Endothelial cell of umbilical vein (primary cell): ENCODE measurements at regions not wholly inside any gene's neighbourhood (a gene's known extent, or its start where the extent isn't known, plus 50 kb on each side); places are given as distances from the start of the nearest gene placed in this dataset.

Experiments used
- BruUV-seq: library from RNA; stranded (reverse); fragments of 400-500 nt; replicated peaks from 2 replicates; lab custom pipeline; 2021; lab: Mats Ljungman, UMichigan
- CTCF ChIA-PET: fragments of 300-600, 350-600 bp; sonication (Branson Sonifier 250); formaldehyde crosslinking; loops from one replicate; lab custom pipeline; 2021; ENCODE audit warnings: antibody characterized with exemption, inconsistent platforms; lab: Charles Lee
- POLR2A ChIA-PET: fragments of 300-600, 350-600 bp; sonication (Branson Sonifier 250); formaldehyde crosslinking; loops from one replicate; lab custom pipeline; 2021; ENCODE audit warnings: antibody characterized with exemption, inconsistent platforms; lab: Charles Lee
- DNase-seq: peaks from one replicate; pipeline ENCODE4 v3.0.0-alpha.2; 2011; ENCODE audit warnings: low read depth, low spot score
- FAIRE-seq: peaks from 2 replicates; lab custom pipeline; 2011; peaks lifted over from hg19 to GRCh38; lab: Jason Lieb, UNC
- H2AFZ ChIP-seq: 2 replicates; pipeline ENCODE4 v1.6.0; 2012; ENCODE audit warnings: low read depth, low read length, control low read depth, inconsistent platforms
- H3K27ac ChIP-seq: 2 replicates; pipeline ENCODE4 v1.5.1; 2011; ENCODE audit warnings: low read depth, mild to moderate bottlenecking, control low read depth, low read length, moderate library complexity; ENCODE audit not compliant: insufficient read depth
- H3K27me3 ChIP-seq, 2 experiments: 2 replicates each; pipeline versions ENCODE4 v1.6.0 to v1.6.1; 2011; ENCODE audit warnings: low read length in 2 of 2, mixed read lengths in 1 of 2; ENCODE audit not compliant: control insufficient read depth in 2 of 2, insufficient read depth in 2 of 2
- H3K36me3 ChIP-seq, 2 experiments: 2 replicates in 1 of 2; 3 replicates in 1 of 2; pipeline ENCODE4 v1.5.1; 2011; ENCODE audit warnings: low read length in 2 of 2, mild to moderate bottlenecking in 1 of 2, moderate library complexity in 1 of 2; ENCODE audit not compliant: control insufficient read depth in 2 of 2, insufficient read depth in 2 of 2; ENCODE audit errors: extremely low read depth in 1 of 2
- H3K4me1 ChIP-seq: 3 replicates; pipeline ENCODE4 v1.5.1; 2011; ENCODE audit warnings: mild to moderate bottlenecking, low read length; ENCODE audit not compliant: control insufficient read depth, insufficient read depth; ENCODE audit errors: extremely low read depth
- H3K4me2 ChIP-seq: 2 replicates; pipeline ENCODE4 v1.6.1; 2011; ENCODE audit warnings: low read length, control low read depth, mixed read lengths; ENCODE audit not compliant: insufficient read depth
- H3K4me3 ChIP-seq, 3 experiments: fragments of 200-600 bp in 1 of 3; sonication (generic), shearing (Covaris generic) in 1 of 3; replicated peaks in 1 of 3; 2 replicates each; pipeline ENCODE4 v1.5.1; 2011 to 2016; ENCODE audit warnings: control low read depth in 3 of 3, low read length in 3 of 3, mild to moderate bottlenecking in 2 of 3, inconsistent platforms in 1 of 3, low read depth in 1 of 3, moderate library complexity in 1 of 3; ENCODE audit not compliant: insufficient read depth in 1 of 3
- H3K79me2 ChIP-seq: 2 replicates; pipeline ENCODE4 v1.6.0; 2012; ENCODE audit warnings: low read length, inconsistent platforms; ENCODE audit not compliant: control insufficient read depth, insufficient read depth
- H3K9ac ChIP-seq: replicated peaks from 2 replicates; pipeline ENCODE3; 2011; ENCODE audit warnings: low read length, control low read depth; ENCODE audit not compliant: insufficient read depth; ENCODE audit errors: extremely low read depth
- H3K9me1 ChIP-seq: replicated peaks from 3 replicates; pipeline ENCODE4 v1.6.0; 2011; ENCODE audit warnings: mild to moderate bottlenecking, low read length; ENCODE audit not compliant: control insufficient read depth, insufficient read depth; ENCODE audit errors: extremely low read depth
- H3K9me3 ChIP-seq: replicated peaks from 2 replicates; pipeline ENCODE4 v1.5.1; 2012; ENCODE audit warnings: low read length, inconsistent platforms; ENCODE audit not compliant: control insufficient read depth, insufficient read depth
- H4K20me1 ChIP-seq: replicated peaks from 2 replicates; pipeline ENCODE3; 2011; ENCODE audit warnings: mild to moderate bottlenecking, low read length; ENCODE audit not compliant: control insufficient read depth, insufficient read depth; ENCODE audit errors: extremely low read depth
- EZH2 ChIP-seq: IDR thresholded peaks from 2 replicates; pipeline ENCODE4 v1.6.1; 2012; ENCODE audit warnings: borderline replicate concordance, low read depth, mild to moderate bottlenecking, moderate library complexity, low read length, inconsistent platforms; ENCODE audit not compliant: severe bottlenecking
- FOS ChIP-seq: IDR thresholded peaks from 2 replicates; pipeline ENCODE4 v1.6.1; 2011; ENCODE audit warnings: mild to moderate bottlenecking, low read length, moderate library complexity, borderline replicate concordance; ENCODE audit not compliant: insufficient read depth
- GATA2 ChIP-seq: IDR thresholded peaks from 2 replicates; pipeline ENCODE4 v1.7.0; 2011; ENCODE audit warnings: low read depth, mild to moderate bottlenecking, moderate library complexity, mixed read lengths, low read length; ENCODE audit not compliant: insufficient read length, insufficient read depth
- JUN ChIP-seq: IDR thresholded peaks from 2 replicates; pipeline ENCODE4 v1.6.1; 2011; ENCODE audit warnings: borderline replicate concordance, low read depth; ENCODE audit not compliant: insufficient read length, insufficient read depth
- MAX ChIP-seq: IDR thresholded peaks from 2 replicates; pipeline ENCODE4 v1.6.1; 2011; ENCODE audit not compliant: insufficient read depth, insufficient read length
- MYC ChIP-seq: IDR thresholded peaks from one replicate; pipeline ENCODE4 v1.6.1; 2011; ENCODE audit warnings: mild to moderate bottlenecking, low read depth, low read length
- POLR2A ChIP-seq: IDR thresholded peaks from 2 replicates; pipeline ENCODE4 v1.6.1; 2012; ENCODE audit warnings: low read depth, mild to moderate bottlenecking, control low read depth, low read length
- POLR2AphosphoS5 ChIP-seq: IDR thresholded peaks from 2 replicates; pipeline ENCODE4 v1.6.1; 2012; ENCODE audit warnings: low read depth, mild to moderate bottlenecking, control low read depth, low read length, moderate library complexity; ENCODE audit not compliant: insufficient read depth
- dilution Hi-C: fragments of 300-500 bp; cut with MboI; formaldehyde crosslinking; loops from one replicate; pipeline ENCODE4 v1.15.0; 2019; ENCODE audit warnings: low sequenced_read_pairs; ENCODE audit not compliant: extremely low pct_ligation_motif_present
- intact Hi-C: fragments of 100-400 bp; cut with micrococcal nuclease; formaldehyde crosslinking; loops from one replicate; pipeline ENCODE4 v1.10.0; 2022
- TF ChIP-seq, protein P1 (sequence below), 2 donors: IDR thresholded peaks; 1 replicate in 1 of 2; 2 replicates in 1 of 2; pipeline ENCODE4 v1.5.1; 2011; ENCODE audit warnings: low read length in 2 of 2, mild to moderate bottlenecking in 2 of 2, moderate library complexity in 2 of 2, control low read depth in 1 of 2, inconsistent platforms in 1 of 2, low read depth in 1 of 2; ENCODE audit not compliant: insufficient read depth in 1 of 2; ENCODE audit errors: extremely low read depth in 1 of 2

- intact Hi-C loops (no loop called here), dilution Hi-C loops (no loop called here)
- Histone ChIP-seq H3K27me3 (no peaks in the 10 kb centered on the region), H3K27ac (no peak overlapping the region), H3K9ac (no peak overlapping the region), H3K36me3 (no peaks in the 10 kb centered on the region), H3K9me3 (peaks cover 4% of the 10 kb centered on the region), H2AFZ (no peak overlapping the region), H4K20me1 (no peaks in the 10 kb centered on the region), H3K4me1 (no peaks in the 10 kb centered on the region), H3K4me3 (no peak overlapping the region), H3K4me2 (no peak overlapping the region), H3K79me2 (no peaks in the 10 kb centered on the region), H3K9me1 (no peaks in the 10 kb centered on the region)
- no peak for TF ChIP-seq MYC
- TF ChIP-seq GATA2: no peak
- no peak for TF ChIP-seq MAX
- no peak for TF ChIP-seq JUN
- TF ChIP-seq FOS: no peak
- TF ChIP-seq, protein P1, sequence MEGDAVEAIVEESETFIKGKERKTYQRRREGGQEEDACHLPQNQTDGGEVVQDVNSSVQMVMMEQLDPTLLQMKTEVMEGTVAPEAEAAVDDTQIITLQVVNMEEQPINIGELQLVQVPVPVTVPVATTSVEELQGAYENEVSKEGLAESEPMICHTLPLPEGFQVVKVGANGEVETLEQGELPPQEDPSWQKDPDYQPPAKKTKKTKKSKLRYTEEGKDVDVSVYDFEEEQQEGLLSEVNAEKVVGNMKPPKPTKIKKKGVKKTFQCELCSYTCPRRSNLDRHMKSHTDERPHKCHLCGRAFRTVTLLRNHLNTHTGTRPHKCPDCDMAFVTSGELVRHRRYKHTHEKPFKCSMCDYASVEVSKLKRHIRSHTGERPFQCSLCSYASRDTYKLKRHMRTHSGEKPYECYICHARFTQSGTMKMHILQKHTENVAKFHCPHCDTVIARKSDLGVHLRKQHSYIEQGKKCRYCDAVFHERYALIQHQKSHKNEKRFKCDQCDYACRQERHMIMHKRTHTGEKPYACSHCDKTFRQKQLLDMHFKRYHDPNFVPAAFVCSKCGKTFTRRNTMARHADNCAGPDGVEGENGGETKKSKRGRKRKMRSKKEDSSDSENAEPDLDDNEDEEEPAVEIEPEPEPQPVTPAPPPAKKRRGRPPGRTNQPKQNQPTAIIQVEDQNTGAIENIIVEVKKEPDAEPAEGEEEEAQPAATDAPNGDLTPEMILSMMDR (IDR thresholded peaks at IDR 0.05; ENCODE audit: extremely low read depth in 1 of 2, insufficient read depth in 1 of 2, low read depth in 1 of 2, low read length in 2 of 2): no peak
- no peak for TF ChIP-seq POLR2A
- no peak for TF ChIP-seq EZH2
- TF ChIP-seq POLR2AphosphoS5: no peak
- CTCF ChIA-PET: no interaction called here
- FAIRE-seq (no peak), DNase-seq (no peak)
- no TSS peak for BruUV-seq
- POLR2A ChIA-PET: no interaction called here
These were observed 221.6 kb upstream of the SDK2 start for GRCh38 chr17:73865831-73866230.
